Daoy (cell line): ENCODE measurements at regions not wholly inside any gene's neighbourhood (a gene's known extent, or its start where the extent isn't known, plus 50 kb on each side); places are given as distances from the start of the nearest gene placed in this dataset.

Experiments
- DNase-seq: peaks from one replicate; pipeline ENCODE4 v3.0.0-alpha.2; 2015; ENCODE audit warnings: low read depth

- no peak for DNase-seq
Observed at GRCh38 chr9:81489046-81489445, 200.3 kb downstream of the TLE1 start.

GRCh38 chr9:81480828-81481604 is 208.3 kb downstream of the TLE1 start:
- DNase-seq: no peak

GRCh38 chr9:81479573-81479972 is 209.8 kb downstream of the TLE1 start:
- no peak for DNase-seq

- DNase-seq: no peak
Observed at GRCh38 chr9:81477669-81478068, 211.7 kb downstream of the TLE1 start.

GRCh38 chr9:81476813-81477490 is 212.4 kb downstream of the TLE1 start:
- no peak for DNase-seq

- no peak for DNase-seq
Observed at GRCh38 chr9:81474792-81475191, 214.6 kb downstream of the TLE1 start.

- no peak for DNase-seq
Observed at GRCh38 chr9:81474125-81474524, 215.2 kb downstream of the TLE1 start.

GRCh38 chr9:81473708-81474107 is 215.6 kb downstream of the TLE1 start:
- no peak for DNase-seq

- no peak for DNase-seq
Observed at GRCh38 chr9:81473206-81473605, 216.1 kb downstream of the TLE1 start.

- no peak for DNase-seq
Observed at GRCh38 chr9:81472701-81473100, 216.6 kb downstream of the TLE1 start.

- no peak for DNase-seq
Observed at GRCh38 chr9:81470864-81471263, 218.5 kb downstream of the TLE1 start.

GRCh38 chr9:81468084-81468595 is 221.2 kb downstream of the TLE1 start:
- no peak for DNase-seq

- no peak for DNase-seq
Observed at GRCh38 chr9:81466981-81467380, 222.4 kb downstream of the TLE1 start.

GRCh38 chr9:81465468-81466011 is 223.8 kb downstream of the TLE1 start:
- DNase-seq: no peak

- no peak for DNase-seq
Observed at GRCh38 chr9:81462801-81463200, 226.5 kb downstream of the TLE1 start.

- DNase-seq: no peak
Observed at GRCh38 chr9:81461196-81461595, 228.2 kb downstream of the TLE1 start.

- DNase-seq: no peak
Observed at GRCh38 chr9:81460693-81461092, 228.7 kb downstream of the TLE1 start.

GRCh38 chr9:81459591-81459990 is 229.8 kb downstream of the TLE1 start:
- DNase-seq: no peak

GRCh38 chr9:81456431-81457006 is 232.8 kb downstream of the TLE1 start:
- DNase-seq: peak; percentile 21

GRCh38 chr9:81455462-81456219 is 233.7 kb downstream of the TLE1 start:
- no peak for DNase-seq

GRCh38 chr9:81445331-81445921 is 243.9 kb downstream of the TLE1 start:
- DNase-seq: no peak
